ENCODE measurements at regions not wholly inside any gene's neighbourhood (a gene's known extent, or its start where the extent isn't known, plus 50 kb on each side); places are given as distances from the start of the nearest gene placed in this dataset.

- Histone ChIP-seq H3K27ac (no peak overlapping the region), H3K4me3 (no peak overlapping the region), H3K9me3 (peaks cover 0 to 48% (median 0%) of the 10 kb centered on the region in 3 donors), H3K36me3 (no peaks in the 10 kb centered on the region), H3K27me3 (peaks cover 4% of the 10 kb centered on the region), H3K4me1 (no peaks in the 10 kb centered on the region)
- WGBS, 2 donors (ENCODE audit: low coverage in 1 of 2) = 15 to 44% methylated on average over 2 to 3 of the region's 3 CpGs
- no peak for ATAC-seq
- TF ChIP-seq POLR2AphosphoS5 (IDR thresholded peaks at IDR 0.05) (no peak), POLR2A (IDR thresholded peaks at IDR 0.05) (no peak), EP300 (IDR thresholded peaks at IDR 0.05) (no peak)
- TF ChIP-seq, protein P1, sequence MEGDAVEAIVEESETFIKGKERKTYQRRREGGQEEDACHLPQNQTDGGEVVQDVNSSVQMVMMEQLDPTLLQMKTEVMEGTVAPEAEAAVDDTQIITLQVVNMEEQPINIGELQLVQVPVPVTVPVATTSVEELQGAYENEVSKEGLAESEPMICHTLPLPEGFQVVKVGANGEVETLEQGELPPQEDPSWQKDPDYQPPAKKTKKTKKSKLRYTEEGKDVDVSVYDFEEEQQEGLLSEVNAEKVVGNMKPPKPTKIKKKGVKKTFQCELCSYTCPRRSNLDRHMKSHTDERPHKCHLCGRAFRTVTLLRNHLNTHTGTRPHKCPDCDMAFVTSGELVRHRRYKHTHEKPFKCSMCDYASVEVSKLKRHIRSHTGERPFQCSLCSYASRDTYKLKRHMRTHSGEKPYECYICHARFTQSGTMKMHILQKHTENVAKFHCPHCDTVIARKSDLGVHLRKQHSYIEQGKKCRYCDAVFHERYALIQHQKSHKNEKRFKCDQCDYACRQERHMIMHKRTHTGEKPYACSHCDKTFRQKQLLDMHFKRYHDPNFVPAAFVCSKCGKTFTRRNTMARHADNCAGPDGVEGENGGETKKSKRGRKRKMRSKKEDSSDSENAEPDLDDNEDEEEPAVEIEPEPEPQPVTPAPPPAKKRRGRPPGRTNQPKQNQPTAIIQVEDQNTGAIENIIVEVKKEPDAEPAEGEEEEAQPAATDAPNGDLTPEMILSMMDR (IDR thresholded peaks at IDR 0.05) = no peak
Measured at GRCh38 chrX:716136-716535, 85.5 kb downstream of the SHOX start.

DNA sequence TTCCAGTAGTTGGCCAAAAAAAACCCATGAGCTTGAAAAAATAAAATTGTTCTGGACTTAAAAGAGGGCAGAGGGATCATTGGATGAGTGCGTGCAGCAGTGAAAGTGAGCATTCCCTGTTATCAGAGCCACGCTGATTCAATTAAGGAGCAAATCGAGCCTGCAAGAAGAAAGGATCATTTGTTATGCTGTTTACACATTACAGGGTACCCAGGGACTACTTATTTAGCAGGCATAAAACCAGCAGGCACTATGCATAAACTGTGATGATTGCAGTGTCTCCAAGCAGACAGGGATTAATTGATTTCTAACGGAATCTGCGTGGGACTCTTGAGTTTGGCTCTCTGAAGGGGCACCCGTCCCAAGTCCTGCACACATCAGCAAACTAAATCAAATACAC, 83.5 kb downstream of the SHOX start:
- Histone ChIP-seq H3K4me3 (no peak overlapping the region), H3K27ac (no peak overlapping the region), H3K27me3 (peaks cover 4% of the 10 kb centered on the region), H3K9me3 (peaks cover 0 to 59% (median 0%) of the 10 kb centered on the region in 3 donors), H3K36me3 (no peaks in the 10 kb centered on the region), H3K4me1 (no peaks in the 10 kb centered on the region)
- no peak for ATAC-seq
- no peak for TF ChIP-seq EP300 (IDR thresholded peaks at IDR 0.05)
- TF ChIP-seq, protein P1 (IDR thresholded peaks at IDR 0.05) = no peak
- TF ChIP-seq POLR2A (IDR thresholded peaks at IDR 0.05) = no peak
- TF ChIP-seq POLR2AphosphoS5 (IDR thresholded peaks at IDR 0.05) = no peak
- 18 to 35% methylated on average over 6 of the region's 6 CpGs for WGBS, 2 donors (ENCODE audit: low coverage in 1 of 2)

Measured in gastroesophageal sphincter (tissue), 4 donors.